ENCODE measurements at regions not wholly inside any gene's neighbourhood (a gene's known extent, or its start where the extent isn't known, plus 50 kb on each side); places are given as distances from the start of the nearest gene placed in this dataset.

- peak; percentile 75; the same call in 1 of the 2 replicates for TF ChIP-seq ZNF772 (CRISPR knock-in tag; IDR thresholded peaks at IDR 0.05)
- TF ChIP-seq KLF11 (CRISPR knock-in tag; IDR thresholded peaks at IDR 0.05), result peak; percentile 69; the same call in 1 of the 2 replicates
- no peak for TF ChIP-seq ETV6 (CRISPR knock-in tag; conservative IDR thresholded peaks at IDR 0.05)
- TF ChIP-seq ZNF629 (CRISPR knock-in tag; conservative IDR thresholded peaks at IDR 0.05), result no peak
- no peak for TF ChIP-seq KAT7 (CRISPR knock-in tag; IDR thresholded peaks at IDR 0.05; ENCODE audit: borderline replicate concordance)
- TF ChIP-seq, protein P1, sequence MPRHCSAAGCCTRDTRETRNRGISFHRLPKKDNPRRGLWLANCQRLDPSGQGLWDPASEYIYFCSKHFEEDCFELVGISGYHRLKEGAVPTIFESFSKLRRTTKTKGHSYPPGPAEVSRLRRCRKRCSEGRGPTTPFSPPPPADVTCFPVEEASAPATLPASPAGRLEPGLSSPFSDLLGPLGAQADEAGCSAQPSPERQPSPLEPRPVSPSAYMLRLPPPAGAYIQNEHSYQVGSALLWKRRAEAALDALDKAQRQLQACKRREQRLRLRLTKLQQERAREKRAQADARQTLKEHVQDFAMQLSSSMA (CRISPR knock-in tag; IDR thresholded peaks at IDR 0.05), result 0 out of 2 replicates have a peak, but pooled peaks have one; percentile 54
- TF ChIP-seq PHF8 (CRISPR knock-in tag; IDR thresholded peaks at IDR 0.05), result peak; percentile 49
- TF ChIP-seq, protein P2, sequence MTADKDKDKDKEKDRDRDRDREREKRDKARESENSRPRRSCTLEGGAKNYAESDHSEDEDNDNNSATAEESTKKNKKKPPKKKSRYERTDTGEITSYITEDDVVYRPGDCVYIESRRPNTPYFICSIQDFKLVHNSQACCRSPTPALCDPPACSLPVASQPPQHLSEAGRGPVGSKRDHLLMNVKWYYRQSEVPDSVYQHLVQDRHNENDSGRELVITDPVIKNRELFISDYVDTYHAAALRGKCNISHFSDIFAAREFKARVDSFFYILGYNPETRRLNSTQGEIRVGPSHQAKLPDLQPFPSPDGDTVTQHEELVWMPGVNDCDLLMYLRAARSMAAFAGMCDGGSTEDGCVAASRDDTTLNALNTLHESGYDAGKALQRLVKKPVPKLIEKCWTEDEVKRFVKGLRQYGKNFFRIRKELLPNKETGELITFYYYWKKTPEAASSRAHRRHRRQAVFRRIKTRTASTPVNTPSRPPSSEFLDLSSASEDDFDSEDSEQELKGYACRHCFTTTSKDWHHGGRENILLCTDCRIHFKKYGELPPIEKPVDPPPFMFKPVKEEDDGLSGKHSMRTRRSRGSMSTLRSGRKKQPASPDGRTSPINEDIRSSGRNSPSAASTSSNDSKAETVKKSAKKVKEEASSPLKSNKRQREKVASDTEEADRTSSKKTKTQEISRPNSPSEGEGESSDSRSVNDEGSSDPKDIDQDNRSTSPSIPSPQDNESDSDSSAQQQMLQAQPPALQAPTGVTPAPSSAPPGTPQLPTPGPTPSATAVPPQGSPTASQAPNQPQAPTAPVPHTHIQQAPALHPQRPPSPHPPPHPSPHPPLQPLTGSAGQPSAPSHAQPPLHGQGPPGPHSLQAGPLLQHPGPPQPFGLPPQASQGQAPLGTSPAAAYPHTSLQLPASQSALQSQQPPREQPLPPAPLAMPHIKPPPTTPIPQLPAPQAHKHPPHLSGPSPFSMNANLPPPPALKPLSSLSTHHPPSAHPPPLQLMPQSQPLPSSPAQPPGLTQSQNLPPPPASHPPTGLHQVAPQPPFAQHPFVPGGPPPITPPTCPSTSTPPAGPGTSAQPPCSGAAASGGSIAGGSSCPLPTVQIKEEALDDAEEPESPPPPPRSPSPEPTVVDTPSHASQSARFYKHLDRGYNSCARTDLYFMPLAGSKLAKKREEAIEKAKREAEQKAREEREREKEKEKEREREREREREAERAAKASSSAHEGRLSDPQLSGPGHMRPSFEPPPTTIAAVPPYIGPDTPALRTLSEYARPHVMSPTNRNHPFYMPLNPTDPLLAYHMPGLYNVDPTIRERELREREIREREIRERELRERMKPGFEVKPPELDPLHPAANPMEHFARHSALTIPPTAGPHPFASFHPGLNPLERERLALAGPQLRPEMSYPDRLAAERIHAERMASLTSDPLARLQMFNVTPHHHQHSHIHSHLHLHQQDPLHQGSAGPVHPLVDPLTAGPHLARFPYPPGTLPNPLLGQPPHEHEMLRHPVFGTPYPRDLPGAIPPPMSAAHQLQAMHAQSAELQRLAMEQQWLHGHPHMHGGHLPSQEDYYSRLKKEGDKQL (CRISPR knock-in tag; IDR thresholded peaks at IDR 0.05; ENCODE audit: low read depth), result peak; percentile 80
- TF ChIP-seq CEBPG (CRISPR knock-in tag; IDR thresholded peaks at IDR 0.05), result peak; percentile 36; the same call in 1 of the 2 replicates
- TF ChIP-seq ZNF569 (CRISPR knock-in tag; IDR thresholded peaks at IDR 0.05; ENCODE audit: borderline replicate concordance), result no peak
- peak; percentile 94 for TF ChIP-seq RXRB (CRISPR knock-in tag; IDR thresholded peaks at IDR 0.05; ENCODE audit: borderline replicate concordance)
- peak; percentile 94 for TF ChIP-seq ASH2L (IDR thresholded peaks at IDR 0.05; ENCODE audit: insufficient read length, low read depth, low read length)
- no peak for TF ChIP-seq ZNF24 (IDR thresholded peaks at IDR 0.05)
- no peak for TF ChIP-seq CENPX (CRISPR knock-in tag; IDR thresholded peaks at IDR 0.05)
- TF ChIP-seq, protein P3, sequence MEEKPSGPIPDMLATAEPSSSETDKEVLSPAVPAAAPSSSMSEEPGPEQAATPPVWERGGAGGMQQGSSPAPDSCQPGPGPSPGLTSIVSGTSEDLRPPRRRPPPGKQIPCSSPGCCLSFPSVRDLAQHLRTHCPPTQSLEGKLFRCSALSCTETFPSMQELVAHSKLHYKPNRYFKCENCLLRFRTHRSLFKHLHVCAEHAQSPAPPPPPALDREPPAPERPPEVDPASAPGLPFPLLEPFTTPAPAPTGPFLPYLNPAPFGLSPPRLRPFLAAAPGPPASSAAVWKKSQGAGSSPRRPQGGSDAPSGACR (CRISPR knock-in tag; IDR thresholded peaks at IDR 0.05), result peak; percentile 64
- TF ChIP-seq ELF3 (CRISPR knock-in tag; IDR thresholded peaks at IDR 0.05), result peak; percentile 84
- TF ChIP-seq, protein P4, sequence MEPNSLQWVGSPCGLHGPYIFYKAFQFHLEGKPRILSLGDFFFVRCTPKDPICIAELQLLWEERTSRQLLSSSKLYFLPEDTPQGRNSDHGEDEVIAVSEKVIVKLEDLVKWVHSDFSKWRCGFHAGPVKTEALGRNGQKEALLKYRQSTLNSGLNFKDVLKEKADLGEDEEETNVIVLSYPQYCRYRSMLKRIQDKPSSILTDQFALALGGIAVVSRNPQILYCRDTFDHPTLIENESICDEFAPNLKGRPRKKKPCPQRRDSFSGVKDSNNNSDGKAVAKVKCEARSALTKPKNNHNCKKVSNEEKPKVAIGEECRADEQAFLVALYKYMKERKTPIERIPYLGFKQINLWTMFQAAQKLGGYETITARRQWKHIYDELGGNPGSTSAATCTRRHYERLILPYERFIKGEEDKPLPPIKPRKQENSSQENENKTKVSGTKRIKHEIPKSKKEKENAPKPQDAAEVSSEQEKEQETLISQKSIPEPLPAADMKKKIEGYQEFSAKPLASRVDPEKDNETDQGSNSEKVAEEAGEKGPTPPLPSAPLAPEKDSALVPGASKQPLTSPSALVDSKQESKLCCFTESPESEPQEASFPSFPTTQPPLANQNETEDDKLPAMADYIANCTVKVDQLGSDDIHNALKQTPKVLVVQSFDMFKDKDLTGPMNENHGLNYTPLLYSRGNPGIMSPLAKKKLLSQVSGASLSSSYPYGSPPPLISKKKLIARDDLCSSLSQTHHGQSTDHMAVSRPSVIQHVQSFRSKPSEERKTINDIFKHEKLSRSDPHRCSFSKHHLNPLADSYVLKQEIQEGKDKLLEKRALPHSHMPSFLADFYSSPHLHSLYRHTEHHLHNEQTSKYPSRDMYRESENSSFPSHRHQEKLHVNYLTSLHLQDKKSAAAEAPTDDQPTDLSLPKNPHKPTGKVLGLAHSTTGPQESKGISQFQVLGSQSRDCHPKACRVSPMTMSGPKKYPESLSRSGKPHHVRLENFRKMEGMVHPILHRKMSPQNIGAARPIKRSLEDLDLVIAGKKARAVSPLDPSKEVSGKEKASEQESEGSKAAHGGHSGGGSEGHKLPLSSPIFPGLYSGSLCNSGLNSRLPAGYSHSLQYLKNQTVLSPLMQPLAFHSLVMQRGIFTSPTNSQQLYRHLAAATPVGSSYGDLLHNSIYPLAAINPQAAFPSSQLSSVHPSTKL (CRISPR knock-in tag; IDR thresholded peaks at IDR 0.05), result peak; percentile 99
- TF ChIP-seq EP300 (IDR thresholded peaks at IDR 0.05; ENCODE audit: low read depth in 2 of 2, low read length in 2 of 2), result peak in 1 of 2 experiments; percentile 88; a peak in 2 of 4 replicates
- peak; percentile 77; the same call in 1 of the 2 replicates for TF ChIP-seq EP300 (CRISPR knock-in tag; IDR thresholded peaks at IDR 0.05; ENCODE audit: borderline replicate concordance)
These were observed 196.2 kb downstream of the SLCO4C1 start (continued) for GRCh38 chr5:102099766-102100331.
